AG09319 (cell line): ENCODE measurements at regions not wholly inside any gene's neighbourhood (a gene's known extent, or its start where the extent isn't known, plus 50 kb on each side); places are given as distances from the start of the nearest gene placed in this dataset.

Source experiments
- DNase-seq: peaks from one replicate; pipeline ENCODE4 v3.0.0-alpha.2; 2010; ENCODE audit warnings: low read depth; ENCODE audit errors: extremely low read depth
- CTCF ChIP-seq: IDR thresholded peaks from 2 replicates; pipeline ENCODE4 v1.5.1; 2011; ENCODE audit warnings: low read depth, mild to moderate bottlenecking, inconsistent platforms, low read length, moderate library complexity

- no peak for TF ChIP-seq CTCF
- DNase-seq = no peak
Observed at GRCh38 chr21:15644489-15644888, 85.3 kb upstream of the USP25 start.

- no peak for DNase-seq
- no peak for TF ChIP-seq CTCF
Observed at GRCh38 chr21:15645830-15646229, 84.0 kb upstream of the USP25 start.

- DNase-seq = no peak
- no peak for TF ChIP-seq CTCF
Observed at GRCh38 chr21:15650735-15651134, 79.0 kb upstream of the USP25 start.

GRCh38 chr21:15651172-15651571, 78.6 kb upstream of the USP25 start:
- DNase-seq = no peak
- TF ChIP-seq CTCF = no peak

- DNase-seq = no peak
- no peak for TF ChIP-seq CTCF
Observed at GRCh38 chr21:15653710-15654109, 76.1 kb upstream of the USP25 start.

GRCh38 chr21:15654171-15654570, 75.6 kb upstream of the USP25 start:
- DNase-seq = no peak
- TF ChIP-seq CTCF = no peak

- TF ChIP-seq CTCF = no peak
- DNase-seq = no peak
Observed at GRCh38 chr21:15659753-15660422, 69.9 kb upstream of the USP25 start.
